ENCODE measurements at regions not wholly inside any gene's neighbourhood (a gene's known extent, or its start where the extent isn't known, plus 50 kb on each side); places are given as distances from the start of the nearest gene placed in this dataset.
"Not testable (repeated sequence)": the region's sequence is repeated elsewhere in the genome, so short reads cannot be mapped to it uniquely, and the experiment has no call there.

DNA sequence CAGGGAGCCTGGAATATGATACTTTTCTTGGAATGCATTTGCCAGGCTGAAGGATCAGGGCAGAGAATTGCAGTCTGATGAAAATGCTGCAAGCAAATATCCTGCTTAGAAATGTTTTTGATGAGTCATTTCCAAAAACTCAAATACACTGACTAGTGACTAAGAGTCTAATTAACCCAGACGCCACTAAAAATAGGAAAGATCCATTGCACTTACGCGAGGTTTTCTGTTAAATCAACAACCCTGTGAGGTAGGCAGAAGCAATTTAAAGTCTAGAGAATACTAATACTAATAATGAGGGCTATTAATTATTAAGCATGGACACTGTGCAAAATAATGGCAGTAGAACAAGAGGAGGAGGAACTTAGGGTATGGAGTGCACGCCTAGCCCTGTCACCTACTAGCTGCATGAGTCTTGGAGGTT, 130.1 kb upstream of the DOK5 start:
- TF ChIP-seq, protein P1, sequence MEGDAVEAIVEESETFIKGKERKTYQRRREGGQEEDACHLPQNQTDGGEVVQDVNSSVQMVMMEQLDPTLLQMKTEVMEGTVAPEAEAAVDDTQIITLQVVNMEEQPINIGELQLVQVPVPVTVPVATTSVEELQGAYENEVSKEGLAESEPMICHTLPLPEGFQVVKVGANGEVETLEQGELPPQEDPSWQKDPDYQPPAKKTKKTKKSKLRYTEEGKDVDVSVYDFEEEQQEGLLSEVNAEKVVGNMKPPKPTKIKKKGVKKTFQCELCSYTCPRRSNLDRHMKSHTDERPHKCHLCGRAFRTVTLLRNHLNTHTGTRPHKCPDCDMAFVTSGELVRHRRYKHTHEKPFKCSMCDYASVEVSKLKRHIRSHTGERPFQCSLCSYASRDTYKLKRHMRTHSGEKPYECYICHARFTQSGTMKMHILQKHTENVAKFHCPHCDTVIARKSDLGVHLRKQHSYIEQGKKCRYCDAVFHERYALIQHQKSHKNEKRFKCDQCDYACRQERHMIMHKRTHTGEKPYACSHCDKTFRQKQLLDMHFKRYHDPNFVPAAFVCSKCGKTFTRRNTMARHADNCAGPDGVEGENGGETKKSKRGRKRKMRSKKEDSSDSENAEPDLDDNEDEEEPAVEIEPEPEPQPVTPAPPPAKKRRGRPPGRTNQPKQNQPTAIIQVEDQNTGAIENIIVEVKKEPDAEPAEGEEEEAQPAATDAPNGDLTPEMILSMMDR (IDR thresholded peaks at IDR 0.05; ENCODE audit: control insufficient read depth, insufficient read depth, low read depth, low read length, missing control alignments), result no peak
- peak; percentile 75 for DNase-seq (ENCODE audit: low read depth)
- no peak overlapping the region for H3K4me3 ChIP-seq (ENCODE audit: control insufficient read depth, low read depth, low read length)

DNA sequence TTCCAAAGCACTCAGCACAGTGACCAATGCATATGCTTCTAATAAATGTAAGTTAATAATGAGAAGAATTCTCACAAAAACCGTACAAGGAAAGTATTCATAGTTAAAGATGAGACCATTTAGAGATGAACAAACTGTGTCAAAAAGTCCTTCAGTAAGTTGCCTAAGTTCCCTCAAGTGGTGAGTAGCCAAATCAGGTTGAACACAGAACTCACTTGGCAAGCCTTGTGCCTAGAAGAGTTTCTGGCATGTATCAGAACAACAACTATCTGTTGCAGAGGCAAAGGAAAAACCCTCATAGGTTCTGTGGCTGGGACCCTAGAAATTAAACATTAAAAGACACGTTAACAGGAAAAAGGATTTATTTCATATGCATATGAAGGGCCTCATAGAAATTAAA, 129.6 kb upstream of the DOK5 start:
- no peak for DNase-seq (ENCODE audit: low read depth)
- H3K4me3 ChIP-seq (ENCODE audit: control insufficient read depth, low read depth, low read length), result no peak overlapping the region
- TF ChIP-seq, protein P1 (IDR thresholded peaks at IDR 0.05; ENCODE audit: control insufficient read depth, insufficient read depth, low read depth, low read length, missing control alignments), result no peak

DNA sequence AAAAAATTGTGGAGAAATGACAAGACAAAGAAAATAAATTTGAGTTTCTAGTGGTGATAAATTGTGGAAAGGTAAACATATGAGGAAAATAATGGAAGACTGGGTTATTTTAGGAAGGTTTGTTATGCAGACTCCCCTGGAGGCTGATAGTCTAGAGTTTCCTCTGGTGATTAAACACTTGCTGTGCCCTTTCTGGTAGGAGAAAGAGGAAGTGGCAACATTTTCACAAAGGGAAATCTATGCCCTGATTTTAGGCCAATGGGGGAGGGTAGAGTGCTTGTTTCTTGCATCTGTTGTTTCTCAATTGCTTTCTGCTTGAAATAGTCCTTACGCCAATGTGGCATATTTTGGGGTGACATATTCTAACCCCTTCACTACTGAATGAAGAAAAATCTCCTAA, 129.1 kb upstream of the DOK5 start:
- no peak for DNase-seq (ENCODE audit: low read depth)
- TF ChIP-seq, protein P1 (IDR thresholded peaks at IDR 0.05; ENCODE audit: control insufficient read depth, insufficient read depth, low read depth, low read length, missing control alignments), result no peak
- H3K4me3 ChIP-seq (ENCODE audit: control insufficient read depth, low read depth, low read length), result no peak overlapping the region

DNA sequence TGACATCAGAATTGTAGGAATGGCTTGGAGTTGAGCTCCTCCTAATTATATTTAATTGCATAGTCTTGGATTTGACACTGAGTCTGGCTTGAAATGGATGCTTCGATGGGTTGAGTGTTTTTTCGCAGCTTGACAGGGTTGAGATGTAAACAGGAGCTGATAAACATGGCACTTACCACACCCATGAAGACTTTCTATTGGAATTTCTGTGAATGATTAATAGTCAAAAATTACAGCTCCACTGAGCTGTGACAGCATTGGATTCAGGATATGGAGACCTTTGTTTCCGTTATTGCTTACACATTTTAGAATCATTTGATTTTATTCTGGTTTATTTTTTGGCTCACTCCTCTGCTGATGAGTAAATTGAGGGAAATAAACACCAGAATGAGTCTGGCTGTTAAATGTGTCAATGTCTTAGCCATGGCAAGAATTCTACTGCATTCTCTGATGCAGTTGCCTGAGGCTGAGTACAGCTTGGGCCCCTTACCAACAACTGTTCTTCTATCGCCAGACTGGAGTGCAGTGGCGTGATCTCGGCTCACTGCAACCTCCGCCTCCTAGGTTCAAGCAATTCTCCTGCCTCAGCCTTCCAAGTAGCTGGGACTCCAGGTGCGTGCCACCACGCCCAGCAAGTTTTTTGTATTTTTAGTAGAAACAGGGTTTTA, 128.1 kb upstream of the DOK5 start:
- TF ChIP-seq, protein P1 (IDR thresholded peaks at IDR 0.05; ENCODE audit: control insufficient read depth, insufficient read depth, low read depth, low read length, missing control alignments), result no peak
- no peak overlapping the region for H3K4me3 ChIP-seq (ENCODE audit: control insufficient read depth, low read depth, low read length)
- no peak for DNase-seq (ENCODE audit: low read depth)

DNA sequence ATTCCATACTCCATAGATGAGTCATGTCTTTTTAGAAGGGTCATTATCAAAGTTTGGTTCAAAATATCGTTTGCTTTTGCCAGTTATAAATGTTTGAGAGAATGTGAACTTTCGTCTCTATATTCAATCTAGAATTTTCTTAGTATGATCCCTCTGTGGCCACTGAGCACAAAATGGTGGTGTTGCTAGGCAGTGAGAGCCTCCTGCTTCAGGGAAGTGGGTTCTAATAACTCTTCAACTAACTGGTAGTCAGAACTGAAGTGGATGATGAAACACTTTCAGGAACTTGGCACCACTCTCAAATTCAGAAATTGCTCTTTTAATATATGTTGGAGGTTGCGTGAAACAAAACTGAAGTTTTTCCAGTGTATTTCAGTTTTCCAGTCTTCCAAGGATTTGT, 125.0 kb upstream of the DOK5 start:
- no peak overlapping the region for H3K4me3 ChIP-seq (ENCODE audit: control insufficient read depth, low read depth, low read length)
- TF ChIP-seq, protein P1 (IDR thresholded peaks at IDR 0.05; ENCODE audit: control insufficient read depth, insufficient read depth, low read depth, low read length, missing control alignments), result no peak
- no peak for DNase-seq (ENCODE audit: low read depth)

DNA sequence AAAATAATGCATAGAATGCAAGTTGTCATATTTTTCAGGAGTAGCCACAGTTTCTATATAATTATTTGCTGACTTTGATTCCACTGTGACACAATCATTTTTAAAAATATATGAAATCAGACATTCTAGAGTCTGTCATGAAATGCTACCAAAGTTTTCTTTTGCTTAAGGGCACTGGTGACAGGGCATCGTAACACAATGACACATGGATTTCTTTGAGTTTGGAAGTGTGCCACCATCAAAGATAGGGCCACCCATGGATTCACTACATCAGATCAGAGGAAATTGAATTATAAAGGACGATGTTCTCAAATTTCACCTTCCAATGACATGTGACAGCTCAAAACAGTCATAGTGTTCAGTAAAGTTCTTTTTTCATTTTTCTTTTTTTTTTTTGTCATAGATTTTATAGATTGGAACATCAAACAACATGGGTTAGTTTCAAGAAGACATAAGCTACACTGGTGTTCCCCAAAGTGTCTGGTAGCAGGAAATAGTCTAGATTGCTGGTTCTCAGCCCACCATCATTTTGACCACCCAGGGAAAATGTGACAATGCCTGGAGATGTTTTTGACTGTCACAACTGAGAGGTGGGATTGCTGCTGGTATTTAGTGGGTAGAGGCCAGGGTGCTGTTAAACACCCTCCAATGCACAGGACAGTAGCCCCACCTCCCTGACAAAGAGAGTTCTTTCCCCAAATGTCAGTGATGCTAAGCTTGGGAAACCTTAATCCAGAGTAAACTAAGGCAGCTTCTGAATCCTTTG, 123.8 kb upstream of the DOK5 start:
- H3K4me3 ChIP-seq (ENCODE audit: control insufficient read depth, low read depth, low read length), result no peak overlapping the region
- TF ChIP-seq, protein P1 (IDR thresholded peaks at IDR 0.05; ENCODE audit: control insufficient read depth, insufficient read depth, low read depth, low read length, missing control alignments), result no peak
- no peak for DNase-seq (ENCODE audit: low read depth)

DNA sequence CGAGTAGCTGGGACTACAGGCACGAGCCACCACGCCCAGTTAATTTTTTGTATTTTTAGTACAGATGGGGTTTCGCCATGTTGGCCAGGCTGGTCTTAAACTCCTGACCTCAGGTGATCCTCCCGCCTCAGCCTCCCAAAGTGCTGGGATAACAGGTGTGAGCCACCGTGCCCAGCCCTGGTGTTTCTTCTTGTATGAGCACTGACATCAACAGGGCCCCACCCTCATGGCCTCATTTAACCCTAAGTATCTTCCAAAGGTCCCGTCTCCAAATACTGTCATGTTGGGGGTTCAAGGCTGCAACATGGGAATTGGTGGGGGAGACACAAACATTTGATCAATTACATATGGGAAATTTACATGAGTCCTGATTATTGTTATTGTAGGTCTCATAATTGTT, 122.9 kb upstream of the DOK5 start:
- DNase-seq (ENCODE audit: low read depth); H3K4me3 ChIP-seq (ENCODE audit: control insufficient read depth, low read depth, low read length): not testable (repeated sequence)

Measured in AG09309 (cell line).